ENCODE measurements at regions not wholly inside any gene's neighbourhood (a gene's known extent, or its start where the extent isn't known, plus 50 kb on each side); places are given as distances from the start of the nearest gene placed in this dataset.

GRCh38 chr15:35783203-35783602 lies 237.2 kb upstream of the DPH6 start:
- intact Hi-C loops (cut with micrococcal nuclease) = no loop called here
- Histone ChIP-seq H3K36me3 (replicated peaks in 1 of 2; ENCODE audit: control extremely low read depth in 1 of 2, control insufficient read depth in 1 of 2, extremely low read depth in 1 of 2, insufficient read depth in 2 of 2, low read length in 1 of 2) (no peaks in the 10 kb centered on the region), H3K4me2 (replicated peaks; ENCODE audit: low read depth, low read length, poor library complexity, severe bottlenecking) (no peak overlapping the region), H3K27ac (ENCODE audit: low read length in 2 of 2) (no peak overlapping the region), H3K4me1 (ENCODE audit: control insufficient read depth in 2 of 2, insufficient read depth in 2 of 2, low read length in 2 of 2) (no peaks in the 10 kb centered on the region), H2AFZ (ENCODE audit: insufficient read depth, low read depth, low read length, poor library complexity, severe bottlenecking) (no peak overlapping the region), H4K20me1 (ENCODE audit: control insufficient read depth, insufficient read depth, low read length, poor library complexity, severe bottlenecking) (no peaks in the 10 kb centered on the region), H3K27me3 (replicated peaks in 1 of 4; ENCODE audit: control extremely low read depth in 1 of 4, control insufficient read depth in 3 of 4, insufficient read depth in 4 of 4, low read length in 3 of 4) (no peaks in the 10 kb centered on the region), H3K79me2 (ENCODE audit: control insufficient read depth, insufficient read depth, low read length) (no peaks in the 10 kb centered on the region), H3K9ac (ENCODE audit: low read length) (no peak overlapping the region), H3K4me3 (ENCODE audit: control extremely low read depth in 1 of 5, extremely low read depth in 1 of 5, insufficient read depth in 1 of 5, low read depth in 2 of 5, low read length in 4 of 5) (no peak overlapping the region), H3K9me3 (ENCODE audit: control extremely low read depth in 1 of 3, control insufficient read depth in 2 of 3, insufficient read depth in 1 of 3, low read length in 2 of 3) (no peaks in the 10 kb centered on the region)
- Mint-ChIP-seq H3K4me1 (no peaks in the 10 kb centered on the region), H3K9me3 (ENCODE audit: insufficient read depth) (no peaks in the 10 kb centered on the region), H3K27me3 (no peaks in the 10 kb centered on the region), H3K4me3 (no peak overlapping the region), H3K27ac (no peak overlapping the region)
- DNase-seq (no peak), ATAC-seq (ENCODE audit: low read depth) (no peak)
- ChIA-PET CTCF (no interaction called here), POLR2A (no interaction called here)
- no peak for TF ChIP-seq EZH2 (IDR thresholded peaks at IDR 0.05; ENCODE audit: borderline replicate concordance, insufficient read depth, low read depth, low read length, poor library complexity, severe bottlenecking)
- no peak for TF ChIP-seq CTCF (IDR thresholded peaks at IDR 0.05)

GRCh38 chr15:35784745-35785144 lies 238.8 kb upstream of the DPH6 start:
- no peak for TF ChIP-seq CTCF (IDR thresholded peaks at IDR 0.05)
- no peak for TF ChIP-seq EZH2 (IDR thresholded peaks at IDR 0.05; ENCODE audit: borderline replicate concordance, insufficient read depth, low read depth, low read length, poor library complexity, severe bottlenecking)

More at GRCh38 chr15:35784745-35785144, 238.8 kb upstream of the DPH6 start:
- intact Hi-C loops (cut with micrococcal nuclease) = no loop called here
- POLR2A ChIA-PET = no interaction called here
- Histone ChIP-seq H3K9me3 (ENCODE audit: control extremely low read depth in 1 of 3, control insufficient read depth in 2 of 3, insufficient read depth in 1 of 3, low read length in 2 of 3) (no peaks in the 10 kb centered on the region), H3K4me1 (ENCODE audit: control insufficient read depth in 2 of 2, insufficient read depth in 2 of 2, low read length in 2 of 2) (no peaks in the 10 kb centered on the region), H2AFZ (ENCODE audit: insufficient read depth, low read depth, low read length, poor library complexity, severe bottlenecking) (no peak overlapping the region), H3K36me3 (replicated peaks in 1 of 2; ENCODE audit: control extremely low read depth in 1 of 2, control insufficient read depth in 1 of 2, extremely low read depth in 1 of 2, insufficient read depth in 2 of 2, low read length in 1 of 2) (no peaks in the 10 kb centered on the region), H3K4me2 (replicated peaks; ENCODE audit: low read depth, low read length, poor library complexity, severe bottlenecking) (no peak overlapping the region), H3K9ac (ENCODE audit: low read length) (no peak overlapping the region), H3K27me3 (replicated peaks in 1 of 4; ENCODE audit: control extremely low read depth in 1 of 4, control insufficient read depth in 3 of 4, insufficient read depth in 4 of 4, low read length in 3 of 4) (no peaks in the 10 kb centered on the region), H3K4me3 (ENCODE audit: control extremely low read depth in 1 of 5, extremely low read depth in 1 of 5, insufficient read depth in 1 of 5, low read depth in 2 of 5, low read length in 4 of 5) (no peak overlapping the region), H3K27ac (ENCODE audit: low read length in 2 of 2) (no peak overlapping the region), H3K79me2 (ENCODE audit: control insufficient read depth, insufficient read depth, low read length) (no peaks in the 10 kb centered on the region), H4K20me1 (ENCODE audit: control insufficient read depth, insufficient read depth, low read length, poor library complexity, severe bottlenecking) (no peaks in the 10 kb centered on the region)
- H3K27ac Mint-ChIP-seq = no peak overlapping the region
- WGBS (ENCODE audit: insufficient coverage) = 83% methylated on average over 1 of the region's 2 CpGs
- H3K9me3 Mint-ChIP-seq (ENCODE audit: insufficient read depth) = no peaks in the 10 kb centered on the region
- no peak for DNase-seq
- no peaks in the 10 kb centered on the region for H3K4me1 Mint-ChIP-seq
- no peaks in the 10 kb centered on the region for H3K27me3 Mint-ChIP-seq
- no peak for ATAC-seq (ENCODE audit: low read depth)
- CTCF ChIA-PET = no interaction called here
- H3K4me3 Mint-ChIP-seq = no peak overlapping the region
